Activated CD8-positive, alpha-beta T cell treated with anti-CD3 and anti-CD28 coated beads for 36 hours (primary cell): ENCODE measurements at regions not wholly inside any gene's neighbourhood (a gene's known extent, or its start where the extent isn't known, plus 50 kb on each side); places are given as distances from the start of the nearest gene placed in this dataset.
"Not testable (repeated sequence)": the region's sequence is repeated elsewhere in the genome, so short reads cannot be mapped to it uniquely, and the experiment has no call there.

Experiments
- ATAC-seq: fragments of 200-7000 bp; cut with Tn5 transposase; one replicate; pipeline ENCODE4 v1.10.0; 2021; ENCODE audit warnings: mild to moderate bottlenecking, moderate library complexity
- CTCF ChIA-PET: fragments of 350-600 bp; sonication (Branson Sonifier 250); formaldehyde crosslinking; loops from one replicate; lab custom pipeline; 2021; ENCODE audit warnings: antibody characterized with exemption; lab: Charles Lee
- POLR2A ChIA-PET: fragments of 350-600 bp; sonication (Branson Sonifier 250); formaldehyde crosslinking; loops from one replicate; lab custom pipeline; 2021; ENCODE audit warnings: antibody characterized with exemption; lab: Charles Lee
- DNase-seq: peaks from one replicate; pipeline ENCODE4 v3.0.0-alpha.2; 2020
- H3K27ac Mint-ChIP-seq: one replicate; pipeline ENCODE4 v1.8.0; 2021; ENCODE audit warnings: mild to moderate bottlenecking, mixed read lengths
- H3K27me3 Mint-ChIP-seq: one replicate; pipeline ENCODE4 v1.8.0; 2021; ENCODE audit warnings: mixed read lengths
- H3K36me3 Mint-ChIP-seq: one replicate; pipeline ENCODE4 v1.8.0; 2021; ENCODE audit warnings: low read depth, mixed read lengths
- H3K4me1 Mint-ChIP-seq: one replicate; pipeline ENCODE4 v1.8.0; 2021; ENCODE audit warnings: low read depth, mixed read lengths
- H3K4me3 Mint-ChIP-seq: one replicate; pipeline ENCODE4 v1.8.0; 2021; ENCODE audit warnings: mild to moderate bottlenecking, moderate library complexity, mixed read lengths
- H3K9me3 Mint-ChIP-seq: one replicate; pipeline ENCODE4 v1.8.0; 2021; ENCODE audit warnings: mixed read lengths
- intact Hi-C: fragments of 100-400 bp; cut with micrococcal nuclease; formaldehyde crosslinking; loops from one replicate; pipeline ENCODE4 v1.10.0; 2022
- TF ChIP-seq, protein P1 (sequence below): fragments of 200-600 bp; IDR thresholded peaks from one replicate; pipeline ENCODE4 v1.8.0; 2022; ENCODE audit warnings: antibody characterized with exemption, mild to moderate bottlenecking

DNA sequence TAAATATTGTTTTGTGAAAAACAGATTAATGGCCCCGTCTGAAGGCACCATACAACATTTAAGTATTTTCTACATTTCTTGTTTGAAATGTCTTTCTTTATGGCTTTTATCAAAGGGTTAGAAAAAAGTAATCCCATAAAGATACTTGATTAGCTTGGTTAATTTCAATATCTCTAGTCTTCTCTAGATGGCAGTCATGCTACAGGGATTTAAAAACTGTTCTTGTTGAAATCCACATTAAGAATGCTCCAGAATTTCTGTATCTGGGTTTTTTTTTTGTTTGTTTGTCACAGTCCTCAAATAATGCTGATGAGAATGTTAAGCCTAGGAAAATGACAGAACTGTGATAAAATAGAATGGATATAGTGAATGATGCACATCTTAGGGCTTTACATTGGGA lies 109.0 kb upstream of the AADAT start:
- intact Hi-C loops = no loop called here
- Mint-ChIP-seq H3K27ac (no peak overlapping the region), H3K4me1 (no peaks in the 10 kb centered on the region), H3K36me3 (no peaks in the 10 kb centered on the region), H3K27me3 (no peaks in the 10 kb centered on the region), H3K4me3 (no peak overlapping the region), H3K9me3 (peaks cover 5% of the 10 kb centered on the region)
- CTCF ChIA-PET = no interaction called here
- POLR2A ChIA-PET = no interaction called here
- no peak for DNase-seq
- ATAC-seq = no peak
- TF ChIP-seq, protein P1, sequence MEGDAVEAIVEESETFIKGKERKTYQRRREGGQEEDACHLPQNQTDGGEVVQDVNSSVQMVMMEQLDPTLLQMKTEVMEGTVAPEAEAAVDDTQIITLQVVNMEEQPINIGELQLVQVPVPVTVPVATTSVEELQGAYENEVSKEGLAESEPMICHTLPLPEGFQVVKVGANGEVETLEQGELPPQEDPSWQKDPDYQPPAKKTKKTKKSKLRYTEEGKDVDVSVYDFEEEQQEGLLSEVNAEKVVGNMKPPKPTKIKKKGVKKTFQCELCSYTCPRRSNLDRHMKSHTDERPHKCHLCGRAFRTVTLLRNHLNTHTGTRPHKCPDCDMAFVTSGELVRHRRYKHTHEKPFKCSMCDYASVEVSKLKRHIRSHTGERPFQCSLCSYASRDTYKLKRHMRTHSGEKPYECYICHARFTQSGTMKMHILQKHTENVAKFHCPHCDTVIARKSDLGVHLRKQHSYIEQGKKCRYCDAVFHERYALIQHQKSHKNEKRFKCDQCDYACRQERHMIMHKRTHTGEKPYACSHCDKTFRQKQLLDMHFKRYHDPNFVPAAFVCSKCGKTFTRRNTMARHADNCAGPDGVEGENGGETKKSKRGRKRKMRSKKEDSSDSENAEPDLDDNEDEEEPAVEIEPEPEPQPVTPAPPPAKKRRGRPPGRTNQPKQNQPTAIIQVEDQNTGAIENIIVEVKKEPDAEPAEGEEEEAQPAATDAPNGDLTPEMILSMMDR = no peak

DNA sequence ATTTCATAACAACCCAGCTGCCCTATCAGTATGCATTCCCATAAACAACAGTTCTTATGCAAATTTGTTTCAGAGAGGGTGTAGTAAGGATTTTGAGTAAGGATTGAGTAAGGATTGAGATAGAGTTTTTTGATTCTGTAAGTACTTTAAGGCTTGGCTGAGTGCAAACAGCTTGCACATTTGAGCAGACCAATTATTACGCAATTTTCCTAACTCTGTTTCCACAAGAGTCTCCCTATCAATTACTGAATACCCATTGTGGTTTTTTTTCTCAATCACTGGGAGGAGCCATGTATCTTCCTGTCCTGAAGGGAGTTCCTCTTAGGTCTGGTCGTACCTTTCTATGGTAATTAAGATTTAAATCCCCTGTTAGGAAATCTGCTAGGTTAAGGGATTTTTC lies 105.0 kb upstream of the AADAT start:
- POLR2A ChIA-PET, H3K4me3 Mint-ChIP-seq, H3K27me3 Mint-ChIP-seq, ATAC-seq, DNase-seq, H3K9me3 Mint-ChIP-seq, H3K36me3 Mint-ChIP-seq, CTCF ChIA-PET, H3K27ac Mint-ChIP-seq, H3K4me1 Mint-ChIP-seq, intact Hi-C loops: not testable (repeated sequence)

DNA sequence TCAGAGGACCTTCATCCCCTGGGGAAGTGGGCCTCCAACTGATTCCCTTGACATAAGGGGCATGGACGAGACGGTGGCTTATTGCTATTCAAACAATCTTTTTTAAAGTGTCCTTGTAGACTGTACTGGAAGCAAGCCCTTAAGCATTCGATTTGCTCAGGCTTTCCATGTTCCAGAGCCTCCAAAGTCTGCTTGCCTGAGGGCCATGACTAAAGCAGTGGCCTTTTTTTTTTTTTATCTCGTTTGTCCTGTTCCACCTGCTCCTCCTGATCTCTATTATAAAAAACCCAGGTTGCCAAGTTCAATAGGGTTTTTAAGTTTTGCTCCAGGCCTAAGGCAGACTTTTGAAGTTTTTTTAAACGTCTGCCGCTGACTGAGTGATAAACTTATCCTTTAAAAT lies 103.7 kb upstream of the AADAT start:
- ATAC-seq = no peak
- TF ChIP-seq, protein P1 = no peak
- no peak for DNase-seq
- Mint-ChIP-seq H3K9me3 (no peaks in the 10 kb centered on the region), H3K36me3 (no peaks in the 10 kb centered on the region), H3K4me1 (no peaks in the 10 kb centered on the region), H3K27me3 (peaks cover 2% of the 10 kb centered on the region), H3K27ac (no peak overlapping the region), H3K4me3 (no peak overlapping the region)
- intact Hi-C loops = no loop called here
- ChIA-PET POLR2A (no interaction called here), CTCF (no interaction called here)

DNA sequence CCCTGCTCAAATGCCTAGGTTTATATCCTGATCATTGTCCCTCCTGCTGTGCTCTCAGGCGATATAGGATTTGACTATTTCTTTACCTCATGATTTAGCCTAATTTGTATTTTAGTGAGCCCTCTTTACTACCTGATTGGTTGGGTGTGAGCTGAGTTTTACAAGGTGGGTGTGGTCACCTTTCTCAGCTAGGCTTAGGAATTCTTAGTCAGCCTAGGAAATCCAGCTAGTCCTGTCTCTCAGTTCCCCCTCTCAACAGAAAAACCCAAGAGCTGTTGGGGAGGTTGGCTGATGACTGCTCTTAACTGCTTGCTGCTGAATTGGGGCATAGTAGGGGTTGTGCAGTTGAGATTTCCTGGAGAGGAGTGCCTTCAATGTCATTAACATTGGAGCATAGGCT lies 100.5 kb upstream of the AADAT start:
- Mint-ChIP-seq H3K4me1 (no peaks in the 10 kb centered on the region), H3K36me3 (no peaks in the 10 kb centered on the region), H3K27ac (no peak overlapping the region), H3K4me3 (no peak overlapping the region), H3K27me3 (peaks cover 2% of the 10 kb centered on the region), H3K9me3 (no peaks in the 10 kb centered on the region)
- intact Hi-C loops = no loop called here
- ChIA-PET POLR2A (no interaction called here), CTCF (no interaction called here)
- ATAC-seq (no peak), DNase-seq (no peak)
- TF ChIP-seq, protein P1 = no peak

DNA sequence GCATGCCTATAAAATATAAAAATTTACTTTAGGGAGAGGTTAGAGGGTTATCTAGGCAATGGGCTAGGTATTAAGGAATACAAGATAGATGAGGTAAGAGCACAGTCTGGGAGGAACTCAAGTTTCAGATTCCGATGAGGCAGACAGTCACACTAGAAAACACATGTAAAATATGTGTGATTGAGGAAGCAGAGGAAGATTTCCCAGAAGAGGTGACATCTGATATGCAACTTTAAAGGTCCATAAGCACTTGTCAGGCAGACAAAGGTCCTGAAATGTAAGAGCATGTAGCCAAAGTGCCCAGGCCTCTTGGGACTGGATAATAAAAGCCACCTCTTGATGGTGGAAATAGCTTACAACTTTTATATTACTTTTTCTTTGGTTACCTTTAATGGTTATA lies 81.1 kb upstream of the AADAT start:
- ChIA-PET CTCF (no interaction called here), POLR2A (no interaction called here)
- Mint-ChIP-seq H3K9me3 (peaks cover 3% of the 10 kb centered on the region), H3K4me3 (no peak overlapping the region), H3K4me1 (no peaks in the 10 kb centered on the region), H3K27me3 (no peaks in the 10 kb centered on the region), H3K36me3 (no peaks in the 10 kb centered on the region), H3K27ac (no peak overlapping the region)
- intact Hi-C loops = no loop called here
- TF ChIP-seq, protein P1 = no peak
- DNase-seq (no peak), ATAC-seq (no peak)

DNA sequence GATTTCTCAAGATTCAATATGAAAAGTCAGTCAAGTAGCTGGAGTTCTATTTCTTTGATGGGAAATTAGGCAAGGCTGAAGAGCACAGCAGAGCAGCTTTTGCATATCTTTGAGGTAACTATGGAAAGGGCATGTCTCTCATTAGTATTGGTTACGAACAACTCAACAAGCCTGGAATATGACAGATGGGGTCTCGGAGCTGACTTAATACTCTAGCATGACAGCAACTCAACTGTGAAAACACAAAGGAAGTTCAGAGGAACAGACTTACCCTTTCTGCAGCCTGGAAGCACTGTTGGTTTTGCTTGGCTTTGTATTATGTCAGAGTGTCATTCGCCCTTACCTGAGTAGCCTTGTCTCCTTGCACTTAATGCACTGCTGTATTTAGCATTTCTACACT lies 79.9 kb upstream of the AADAT start:
- CTCF ChIA-PET = no interaction called here
- peaks cover 3% of the 10 kb centered on the region for H3K9me3 Mint-ChIP-seq
- DNase-seq (no peak), ATAC-seq (no peak)
- H3K27me3 Mint-ChIP-seq = no peaks in the 10 kb centered on the region
- H3K4me3 Mint-ChIP-seq = no peak overlapping the region
- H3K36me3 Mint-ChIP-seq = no peaks in the 10 kb centered on the region
- POLR2A ChIA-PET = no interaction called here
- TF ChIP-seq, protein P1 = no peak
- no peak overlapping the region for H3K27ac Mint-ChIP-seq
- H3K4me1 Mint-ChIP-seq = no peaks in the 10 kb centered on the region
- intact Hi-C loops = no loop called here
